ENCODE measurements at regions not wholly inside any gene's neighbourhood (a gene's known extent, or its start where the extent isn't known, plus 50 kb on each side); places are given as distances from the start of the nearest gene placed in this dataset.

GRCh38 chr16:80007231-80007630 lies 406.7 kb upstream of the MAF start:
- TF ChIP-seq CTCF (conservative IDR thresholded peaks at IDR 0.05; ENCODE audit: low read depth, low read length) (no peak), EZH2 (IDR thresholded peaks at IDR 0.05; ENCODE audit: low read length, unreplicated experiment) (no peak)

Data from PC-3 (cell line).